Neural cell (in vitro differentiated cells): ENCODE measurements at regions not wholly inside any gene's neighbourhood (a gene's known extent, or its start where the extent isn't known, plus 50 kb on each side); places are given as distances from the start of the nearest gene placed in this dataset.

Source experiments
- EP300 ChIP-seq: fragments of 450-650 bp; conservative IDR thresholded peaks from 2 replicates; pipeline ENCODE4 v1.6.1; 2014; ENCODE audit warnings: antibody characterized with exemption, mild to moderate bottlenecking, moderate library complexity; ENCODE audit not compliant: poor library complexity, severe bottlenecking
- EZH2 ChIP-seq: fragments of 200-600, 300-800 bp; shearing (Covaris generic), sonication (generic); IDR thresholded peaks from 2 replicates; pipeline ENCODE4 v1.6.1; 2014; ENCODE audit warnings: antibody characterized with exemption, low read length, borderline replicate concordance, mild to moderate bottlenecking; ENCODE audit not compliant: insufficient read depth, poor library complexity, severe bottlenecking
- MXI1 ChIP-seq: fragments of 450-650 bp; conservative IDR thresholded peaks from 2 replicates; pipeline ENCODE4 v1.6.1; 2014; ENCODE audit warnings: antibody characterized with exemption, mild to moderate bottlenecking; ENCODE audit not compliant: poor library complexity, severe bottlenecking
- TAF1 ChIP-seq: IDR thresholded peaks from 2 replicates; pipeline ENCODE4 v1.6.1; 2012; ENCODE audit warnings: low read depth
- TF ChIP-seq, protein P1 (sequence below): fragments of 450-650 bp; IDR thresholded peaks from 2 replicates; pipeline ENCODE4 v1.5.1; 2014; ENCODE audit warnings: antibody characterized with exemption, mild to moderate bottlenecking, moderate library complexity; ENCODE audit not compliant: poor library complexity, severe bottlenecking
- TF ChIP-seq, protein P2 (sequence below): IDR thresholded peaks from 2 replicates; pipeline ENCODE4 v1.6.1; 2012; ENCODE audit warnings: borderline replicate concordance

DNA sequence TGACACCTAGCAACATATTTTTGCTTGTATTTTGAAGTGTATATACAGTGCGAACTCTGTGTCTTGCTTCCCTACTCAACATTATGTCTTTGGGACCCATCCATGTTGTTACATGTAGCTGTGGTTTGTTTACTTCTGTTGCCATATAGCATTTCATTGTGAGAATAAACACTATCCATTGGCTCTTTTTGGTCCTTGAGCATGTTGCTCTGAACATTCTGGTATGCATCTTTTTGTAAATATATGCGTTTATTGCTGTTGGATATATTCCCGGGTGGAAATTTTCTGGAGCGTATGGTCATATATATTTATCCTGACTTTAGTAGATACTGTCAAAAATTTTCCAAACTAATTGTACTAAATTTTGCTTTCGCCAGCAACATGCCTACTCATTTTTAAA, 222.5 kb upstream of the SPTLC3 start:
- no peak for TF ChIP-seq EZH2
- TF ChIP-seq, protein P1, sequence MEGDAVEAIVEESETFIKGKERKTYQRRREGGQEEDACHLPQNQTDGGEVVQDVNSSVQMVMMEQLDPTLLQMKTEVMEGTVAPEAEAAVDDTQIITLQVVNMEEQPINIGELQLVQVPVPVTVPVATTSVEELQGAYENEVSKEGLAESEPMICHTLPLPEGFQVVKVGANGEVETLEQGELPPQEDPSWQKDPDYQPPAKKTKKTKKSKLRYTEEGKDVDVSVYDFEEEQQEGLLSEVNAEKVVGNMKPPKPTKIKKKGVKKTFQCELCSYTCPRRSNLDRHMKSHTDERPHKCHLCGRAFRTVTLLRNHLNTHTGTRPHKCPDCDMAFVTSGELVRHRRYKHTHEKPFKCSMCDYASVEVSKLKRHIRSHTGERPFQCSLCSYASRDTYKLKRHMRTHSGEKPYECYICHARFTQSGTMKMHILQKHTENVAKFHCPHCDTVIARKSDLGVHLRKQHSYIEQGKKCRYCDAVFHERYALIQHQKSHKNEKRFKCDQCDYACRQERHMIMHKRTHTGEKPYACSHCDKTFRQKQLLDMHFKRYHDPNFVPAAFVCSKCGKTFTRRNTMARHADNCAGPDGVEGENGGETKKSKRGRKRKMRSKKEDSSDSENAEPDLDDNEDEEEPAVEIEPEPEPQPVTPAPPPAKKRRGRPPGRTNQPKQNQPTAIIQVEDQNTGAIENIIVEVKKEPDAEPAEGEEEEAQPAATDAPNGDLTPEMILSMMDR, result no peak
- TF ChIP-seq MXI1, result no peak
- TF ChIP-seq, protein P2, sequence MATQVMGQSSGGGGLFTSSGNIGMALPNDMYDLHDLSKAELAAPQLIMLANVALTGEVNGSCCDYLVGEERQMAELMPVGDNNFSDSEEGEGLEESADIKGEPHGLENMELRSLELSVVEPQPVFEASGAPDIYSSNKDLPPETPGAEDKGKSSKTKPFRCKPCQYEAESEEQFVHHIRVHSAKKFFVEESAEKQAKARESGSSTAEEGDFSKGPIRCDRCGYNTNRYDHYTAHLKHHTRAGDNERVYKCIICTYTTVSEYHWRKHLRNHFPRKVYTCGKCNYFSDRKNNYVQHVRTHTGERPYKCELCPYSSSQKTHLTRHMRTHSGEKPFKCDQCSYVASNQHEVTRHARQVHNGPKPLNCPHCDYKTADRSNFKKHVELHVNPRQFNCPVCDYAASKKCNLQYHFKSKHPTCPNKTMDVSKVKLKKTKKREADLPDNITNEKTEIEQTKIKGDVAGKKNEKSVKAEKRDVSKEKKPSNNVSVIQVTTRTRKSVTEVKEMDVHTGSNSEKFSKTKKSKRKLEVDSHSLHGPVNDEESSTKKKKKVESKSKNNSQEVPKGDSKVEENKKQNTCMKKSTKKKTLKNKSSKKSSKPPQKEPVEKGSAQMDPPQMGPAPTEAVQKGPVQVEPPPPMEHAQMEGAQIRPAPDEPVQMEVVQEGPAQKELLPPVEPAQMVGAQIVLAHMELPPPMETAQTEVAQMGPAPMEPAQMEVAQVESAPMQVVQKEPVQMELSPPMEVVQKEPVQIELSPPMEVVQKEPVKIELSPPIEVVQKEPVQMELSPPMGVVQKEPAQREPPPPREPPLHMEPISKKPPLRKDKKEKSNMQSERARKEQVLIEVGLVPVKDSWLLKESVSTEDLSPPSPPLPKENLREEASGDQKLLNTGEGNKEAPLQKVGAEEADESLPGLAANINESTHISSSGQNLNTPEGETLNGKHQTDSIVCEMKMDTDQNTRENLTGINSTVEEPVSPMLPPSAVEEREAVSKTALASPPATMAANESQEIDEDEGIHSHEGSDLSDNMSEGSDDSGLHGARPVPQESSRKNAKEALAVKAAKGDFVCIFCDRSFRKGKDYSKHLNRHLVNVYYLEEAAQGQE, result no peak
- TF ChIP-seq EP300, result no peak
- TF ChIP-seq TAF1, result no peak
